GM18867 (cell line): ENCODE measurements at regions not wholly inside any gene's neighbourhood (a gene's known extent, or its start where the extent isn't known, plus 50 kb on each side); places are given as distances from the start of the nearest gene placed in this dataset.

Experiments used
- ATAC-seq: cut with Tn5 transposase; IDR thresholded peaks from one replicate; pipeline ENCODE4 v1.9.1; 2021; ENCODE audit warnings: mild to moderate bottlenecking, moderate library complexity; ENCODE audit not compliant: unreplicated experiment

GRCh38 chr9:84575705-84576104 is 93.8 kb upstream of the NTRK2 start:
- no peak for ATAC-seq

- ATAC-seq: no peak
Measured at GRCh38 chr9:84583866-84584265, 85.7 kb upstream of the NTRK2 start.

- ATAC-seq: no peak
Measured at GRCh38 chr9:84586662-84587061, 82.9 kb upstream of the NTRK2 start.

- no peak for ATAC-seq
Measured at GRCh38 chr9:84587153-84587552, 82.4 kb upstream of the NTRK2 start.

- no peak for ATAC-seq
Measured at GRCh38 chr9:84589542-84589941, 80.0 kb upstream of the NTRK2 start.

- no peak for ATAC-seq
Measured at GRCh38 chr9:84590706-84591105, 78.8 kb upstream of the NTRK2 start.

GRCh38 chr9:84592918-84593317 is 76.6 kb upstream of the NTRK2 start:
- ATAC-seq: no peak

- no peak for ATAC-seq
Measured at GRCh38 chr9:84593352-84593751, 76.2 kb upstream of the NTRK2 start.

- peak; percentile 98 for ATAC-seq
Measured at GRCh38 chr9:84597131-84597530, 72.4 kb upstream of the NTRK2 start.

GRCh38 chr9:84598921-84599636 is 70.5 kb upstream of the NTRK2 start:
- ATAC-seq: no peak

GRCh38 chr9:84600739-84601138 is 68.8 kb upstream of the NTRK2 start:
- ATAC-seq: no peak

GRCh38 chr9:84604223-84604622 is 65.3 kb upstream of the NTRK2 start:
- ATAC-seq: no peak

GRCh38 chr9:84609779-84610178 is 59.8 kb upstream of the NTRK2 start:
- no peak for ATAC-seq

- ATAC-seq: no peak
Measured at GRCh38 chr9:84613431-84613830, 56.1 kb upstream of the NTRK2 start.

GRCh38 chr9:84615544-84615943 is 54.0 kb upstream of the NTRK2 start:
- ATAC-seq: no peak

GRCh38 chr9:84617411-84618029 is 52.0 kb upstream of the NTRK2 start:
- ATAC-seq: no peak
